Gastroesophageal sphincter (tissue), 4 donors: ENCODE measurements at regions not wholly inside any gene's neighbourhood (a gene's known extent, or its start where the extent isn't known, plus 50 kb on each side); places are given as distances from the start of the nearest gene placed in this dataset.

ENCODE experiments used
- ATAC-seq: fragments of 150-250 bp; one replicate; pipeline ENCODE4 v1.9.1; 2016; ENCODE audit warnings: mild to moderate bottlenecking, moderate library complexity
- H3K27ac ChIP-seq, 4 donors: fragments of 200-600 bp; sonication (generic) in 3 of 4; 1 replicate in 3 of 4; 2 replicates in 1 of 4; pipeline ENCODE4 v1.5.1; 2016 to 2019
- H3K27me3 ChIP-seq: fragments of 200-600 bp; sonication (generic); one replicate; pipeline ENCODE4 v1.5.1; 2019
- H3K36me3 ChIP-seq, 2 donors: fragments of 200-600 bp; sonication (generic); one replicate each; pipeline ENCODE4 v1.5.1; 2019; ENCODE audit warnings: control low read depth in 1 of 2
- H3K4me1 ChIP-seq, 3 donors: fragments of 200-600 bp; sonication (generic); 1 replicate in 2 of 3; 2 replicates in 1 of 3; pipeline ENCODE4 v1.5.1; 2016 to 2019; ENCODE audit warnings: control low read depth in 2 of 3
- H3K4me3 ChIP-seq, 2 donors: fragments of 200-600 bp; sonication (generic); one replicate each; pipeline ENCODE4 v1.5.1; 2019; ENCODE audit warnings: mild to moderate bottlenecking in 1 of 2, moderate library complexity in 1 of 2
- H3K9me3 ChIP-seq, 3 donors: fragments of 200-600 bp; sonication (generic); one replicate each; pipeline ENCODE4 v1.5.1; 2017 to 2019; ENCODE audit warnings: control low read depth in 2 of 3
- EP300 ChIP-seq: sonication (generic); formaldehyde crosslinking; IDR thresholded peaks from one replicate; pipeline ENCODE4 v1.6.1; 2017; ENCODE audit warnings: antibody characterized with exemption, mild to moderate bottlenecking
- POLR2A ChIP-seq, 2 donors: fragments of 450-650 bp; IDR thresholded peaks; one replicate each; pipeline ENCODE4 v1.6.1; 2017; ENCODE audit warnings: antibody characterized with exemption in 2 of 2, mild to moderate bottlenecking in 2 of 2, moderate library complexity in 1 of 2
- POLR2AphosphoS5 ChIP-seq: sonication (generic); formaldehyde crosslinking; IDR thresholded peaks from one replicate; pipeline ENCODE4 v1.6.1; 2017; ENCODE audit warnings: antibody characterized with exemption
- WGBS, 2 donors: methylation state at CpG; one replicate each; pipeline ENCODE4 v1.1.5; 2018; ENCODE audit warnings: low coverage in 1 of 2; 5-methylcytosine and 5-hydroxymethylcytosine counted together
- TF ChIP-seq, protein P1 (sequence below), 4 experiments: fragments of 200-600 bp in 2 of 4; fragments of 450-650 bp in 2 of 4; sonication (generic) in 1 of 4; IDR thresholded peaks; one replicate each; pipeline ENCODE4 v1.5.1; 2017 to 2019; ENCODE audit warnings: antibody characterized with exemption in 4 of 4, mild to moderate bottlenecking in 2 of 4, moderate library complexity in 2 of 4

GRCh38 chr1:187891993-187892682, 1063.4 kb downstream of the PLA2G4A start:
- TF ChIP-seq EP300 (no peak), POLR2A (IDR thresholded peaks at IDR 0.05) (no peak), POLR2AphosphoS5 (no peak)
- TF ChIP-seq, protein P1, sequence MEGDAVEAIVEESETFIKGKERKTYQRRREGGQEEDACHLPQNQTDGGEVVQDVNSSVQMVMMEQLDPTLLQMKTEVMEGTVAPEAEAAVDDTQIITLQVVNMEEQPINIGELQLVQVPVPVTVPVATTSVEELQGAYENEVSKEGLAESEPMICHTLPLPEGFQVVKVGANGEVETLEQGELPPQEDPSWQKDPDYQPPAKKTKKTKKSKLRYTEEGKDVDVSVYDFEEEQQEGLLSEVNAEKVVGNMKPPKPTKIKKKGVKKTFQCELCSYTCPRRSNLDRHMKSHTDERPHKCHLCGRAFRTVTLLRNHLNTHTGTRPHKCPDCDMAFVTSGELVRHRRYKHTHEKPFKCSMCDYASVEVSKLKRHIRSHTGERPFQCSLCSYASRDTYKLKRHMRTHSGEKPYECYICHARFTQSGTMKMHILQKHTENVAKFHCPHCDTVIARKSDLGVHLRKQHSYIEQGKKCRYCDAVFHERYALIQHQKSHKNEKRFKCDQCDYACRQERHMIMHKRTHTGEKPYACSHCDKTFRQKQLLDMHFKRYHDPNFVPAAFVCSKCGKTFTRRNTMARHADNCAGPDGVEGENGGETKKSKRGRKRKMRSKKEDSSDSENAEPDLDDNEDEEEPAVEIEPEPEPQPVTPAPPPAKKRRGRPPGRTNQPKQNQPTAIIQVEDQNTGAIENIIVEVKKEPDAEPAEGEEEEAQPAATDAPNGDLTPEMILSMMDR (IDR thresholded peaks at IDR 0.05): no peak
- no peaks in the 10 kb centered on the region for H3K36me3 ChIP-seq
- no peak overlapping the region for H3K27ac ChIP-seq
- WGBS, 2 donors: 50 to 69% methylated on average over 4 of the region's 4 CpGs
- H3K9me3 ChIP-seq: no peaks in the 10 kb centered on the region
- no peak overlapping the region for H3K4me3 ChIP-seq
- no peaks in the 10 kb centered on the region for H3K27me3 ChIP-seq
- no peak for ATAC-seq
- no peaks in the 10 kb centered on the region for H3K4me1 ChIP-seq

DNA sequence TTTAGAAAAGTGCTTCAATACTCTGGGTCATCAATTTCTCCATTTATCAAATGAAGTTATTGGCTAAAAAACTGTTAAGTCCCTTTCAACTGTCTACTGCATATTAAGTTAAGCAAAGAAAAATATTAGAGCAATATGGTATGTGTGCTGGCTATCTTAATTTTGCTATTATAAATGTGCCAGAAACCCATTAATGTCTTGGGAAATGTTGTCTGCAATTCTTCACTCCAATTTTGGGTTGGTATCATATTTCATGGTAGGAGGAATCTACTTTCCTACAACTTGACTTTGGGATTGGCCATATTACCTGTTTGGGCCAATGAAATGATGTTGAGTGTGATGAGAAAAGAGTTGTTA, 1063.9 kb downstream of the PLA2G4A start:
- no peak for ATAC-seq
- H3K27ac ChIP-seq: no peak overlapping the region
- H3K27me3 ChIP-seq: no peaks in the 10 kb centered on the region
- TF ChIP-seq EP300: no peak
- TF ChIP-seq POLR2AphosphoS5: no peak
- no peak for TF ChIP-seq POLR2A (IDR thresholded peaks at IDR 0.05)
- TF ChIP-seq, protein P1 (IDR thresholded peaks at IDR 0.05): no peak
- H3K9me3 ChIP-seq: no peaks in the 10 kb centered on the region
- no peak overlapping the region for H3K4me3 ChIP-seq
- H3K4me1 ChIP-seq: no peaks in the 10 kb centered on the region
- no peaks in the 10 kb centered on the region for H3K36me3 ChIP-seq

GRCh38 chr1:187893471-187893870, 1064.7 kb downstream of the PLA2G4A start:
- no peak overlapping the region for H3K27ac ChIP-seq
- no peak for ATAC-seq
- WGBS, 2 donors: 58 to 86% methylated on average over 2 of the region's 2 CpGs

GRCh38 chr1:187894349-187894748, 1065.6 kb downstream of the PLA2G4A start:
- H3K4me1 ChIP-seq: no peaks in the 10 kb centered on the region
- H3K4me3 ChIP-seq: no peak overlapping the region
- H3K9me3 ChIP-seq: no peaks in the 10 kb centered on the region
- WGBS, 2 donors: 86 to 100% methylated on average over 1 to 3 of the region's 3 CpGs
- no peak for TF ChIP-seq POLR2A (IDR thresholded peaks at IDR 0.05)
- no peak for TF ChIP-seq EP300
- TF ChIP-seq POLR2AphosphoS5: no peak
- TF ChIP-seq, protein P1 (IDR thresholded peaks at IDR 0.05): no peak
- H3K27ac ChIP-seq: no peak overlapping the region
- H3K27me3 ChIP-seq: no peaks in the 10 kb centered on the region
- no peak for ATAC-seq
- no peaks in the 10 kb centered on the region for H3K36me3 ChIP-seq

More at GRCh38 chr1:187893471-187893870, 1064.7 kb downstream of the PLA2G4A start:
- H3K27me3 ChIP-seq: no peaks in the 10 kb centered on the region
- H3K4me3 ChIP-seq: no peak overlapping the region
- TF ChIP-seq EP300 (no peak), POLR2AphosphoS5 (no peak), POLR2A (IDR thresholded peaks at IDR 0.05) (no peak)
- TF ChIP-seq, protein P1 (IDR thresholded peaks at IDR 0.05): no peak
- no peaks in the 10 kb centered on the region for H3K4me1 ChIP-seq
- no peaks in the 10 kb centered on the region for H3K9me3 ChIP-seq
- H3K36me3 ChIP-seq: no peaks in the 10 kb centered on the region

DNA sequence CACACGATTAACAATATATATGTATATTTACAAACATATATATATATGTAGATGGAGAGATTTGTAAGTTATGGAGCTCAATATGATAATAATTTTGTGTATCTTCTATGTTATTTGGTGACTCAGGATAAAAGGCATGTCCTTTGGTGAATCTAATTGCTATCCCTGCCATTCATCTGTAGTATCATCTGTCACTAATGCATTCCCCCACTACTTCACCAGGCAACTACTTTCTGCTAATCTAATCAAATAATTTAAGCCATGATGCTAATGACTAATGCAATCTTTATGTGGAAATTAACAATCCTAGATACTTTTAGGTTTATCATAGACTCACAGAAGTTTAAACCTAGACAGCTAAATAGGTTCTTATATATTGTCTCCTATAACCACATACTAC, 1074.5 kb downstream of the PLA2G4A start:
- Histone ChIP-seq H3K9me3 (no peaks in the 10 kb centered on the region), H3K27ac (no peak overlapping the region), H3K4me1 (no peaks in the 10 kb centered on the region), H3K4me3 (no peak overlapping the region), H3K36me3 (no peaks in the 10 kb centered on the region), H3K27me3 (no peaks in the 10 kb centered on the region)
- TF ChIP-seq EP300 (no peak), POLR2AphosphoS5 (no peak), POLR2A (IDR thresholded peaks at IDR 0.05) (no peak)
- TF ChIP-seq, protein P1 (IDR thresholded peaks at IDR 0.05): no peak
- WGBS, 2 donors: 75 to 83% methylated on average over 1 of the region's 1 CpG
- no peak for ATAC-seq
